ENCODE measurements at regions not wholly inside any gene's neighbourhood (a gene's known extent, or its start where the extent isn't known, plus 50 kb on each side); places are given as distances from the start of the nearest gene placed in this dataset.
A peak's percentile ranks its signal among the peaks of the same experiment; 100 is the strongest.

GRCh38 chr6:126682440-126682839 is 342.5 kb downstream of the CENPW start:
- no peak overlapping the region for H3K27ac ChIP-seq
- no peaks in the 10 kb centered on the region for H3K36me3 ChIP-seq
- WGBS, 2 donors: 88 to 91% methylated on average over 2 of the region's 2 CpGs
- no peak for TF ChIP-seq CTCF (IDR thresholded peaks at IDR 0.05)
- no peak for TF ChIP-seq POLR2A (IDR thresholded peaks at IDR 0.05)
- H3K27me3 ChIP-seq: no peaks in the 10 kb centered on the region
- no peak for DNase-seq
- intact Hi-C loops (cut with DNase I): no loop called here
- H3K4me1 ChIP-seq: no peaks in the 10 kb centered on the region
- no peaks in the 10 kb centered on the region for H3K9me3 ChIP-seq
- no peak overlapping the region for H3K4me3 ChIP-seq (replicated peaks in 1 of 3)

GRCh38 chr6:126685182-126685581 is 345.3 kb downstream of the CENPW start:
- no peak overlapping the region for H3K27ac ChIP-seq
- TF ChIP-seq POLR2A (IDR thresholded peaks at IDR 0.05) (no peak), CTCF (IDR thresholded peaks at IDR 0.05) (no peak)
- DNase-seq: no peak
- H3K27me3 ChIP-seq: no peaks in the 10 kb centered on the region
- WGBS, 2 donors: 75 to 85% methylated on average over 1 of the region's 1 CpG
- H3K4me1 ChIP-seq: no peaks in the 10 kb centered on the region
- intact Hi-C loops (cut with DNase I): no loop called here
- no peaks in the 10 kb centered on the region for H3K36me3 ChIP-seq
- no peak overlapping the region for H3K4me3 ChIP-seq (replicated peaks in 1 of 3)
- no peaks in the 10 kb centered on the region for H3K9me3 ChIP-seq

- TF ChIP-seq CTCF (IDR thresholded peaks at IDR 0.05) (no peak), POLR2A (IDR thresholded peaks at IDR 0.05) (no peak)
- H3K4me1 ChIP-seq: peaks cover 3 to 5% of the 10 kb centered on the region in 2 donors
- H3K36me3 ChIP-seq: no peaks in the 10 kb centered on the region
- H3K9me3 ChIP-seq: no peaks in the 10 kb centered on the region
- H3K4me3 ChIP-seq (replicated peaks in 1 of 3): no peak overlapping the region
- WGBS, 2 donors: 29 to 43% methylated on average over 5 of the region's 5 CpGs
- DNase-seq: peak; percentile 93 to 94
- intact Hi-C loops (cut with DNase I): no loop called here
- no peaks in the 10 kb centered on the region for H3K27me3 ChIP-seq
- H3K27ac ChIP-seq: peak overlapping the region in 2 of 3 donors; percentile 33 to 37
These were observed 357.2 kb downstream of the CENPW start for GRCh38 chr6:126696921-126697693.

- Histone ChIP-seq H3K4me3 (replicated peaks in 1 of 3) (no peak overlapping the region), H3K4me1 (peaks cover 3 to 5% of the 10 kb centered on the region in 2 donors), H3K36me3 (no peaks in the 10 kb centered on the region), H3K9me3 (no peaks in the 10 kb centered on the region), H3K27ac (no peak overlapping the region), H3K27me3 (no peaks in the 10 kb centered on the region)
- 53 to 70% methylated on average over 3 of the region's 3 CpGs for WGBS, 2 donors
- no peak for DNase-seq
- intact Hi-C loops (cut with DNase I): no loop called here
- no peak for TF ChIP-seq POLR2A (IDR thresholded peaks at IDR 0.05)
- no peak for TF ChIP-seq CTCF (IDR thresholded peaks at IDR 0.05)
These were observed 358.9 kb downstream of the CENPW start for GRCh38 chr6:126698732-126699240.

Measured in thyroid gland (tissue), 4 donors.